Vagina (tissue), 2 donors: ENCODE measurements at regions not wholly inside any gene's neighbourhood (a gene's known extent, or its start where the extent isn't known, plus 50 kb on each side); places are given as distances from the start of the nearest gene placed in this dataset.

Source experiments
- POLR2A ChIP-seq, 2 donors: fragments of 450-650 bp; IDR thresholded peaks; one replicate each; pipeline ENCODE4 v1.6.1; 2017; ENCODE audit warnings: antibody characterized with exemption in 2 of 2, mild to moderate bottlenecking in 2 of 2, moderate library complexity in 2 of 2
- POLR2AphosphoS5 ChIP-seq, 2 donors: sonication (generic); formaldehyde crosslinking; IDR thresholded peaks; one replicate each; pipeline ENCODE4 v1.9.0; 2017; ENCODE audit warnings: antibody characterized with exemption in 2 of 2, mild to moderate bottlenecking in 2 of 2, low read depth in 1 of 2; ENCODE audit not compliant: insufficient read depth in 1 of 2
- TF ChIP-seq, protein P1 (sequence below), 3 experiments: fragments of 450-650 bp in 2 of 3; fragments of 200-600 bp in 1 of 3; sonication (generic) in 1 of 3; IDR thresholded peaks; one replicate each; pipeline ENCODE4 v1.5.1; 2017 to 2019; ENCODE audit warnings: antibody characterized with exemption in 3 of 3, mild to moderate bottlenecking in 2 of 3, moderate library complexity in 2 of 3

DNA sequence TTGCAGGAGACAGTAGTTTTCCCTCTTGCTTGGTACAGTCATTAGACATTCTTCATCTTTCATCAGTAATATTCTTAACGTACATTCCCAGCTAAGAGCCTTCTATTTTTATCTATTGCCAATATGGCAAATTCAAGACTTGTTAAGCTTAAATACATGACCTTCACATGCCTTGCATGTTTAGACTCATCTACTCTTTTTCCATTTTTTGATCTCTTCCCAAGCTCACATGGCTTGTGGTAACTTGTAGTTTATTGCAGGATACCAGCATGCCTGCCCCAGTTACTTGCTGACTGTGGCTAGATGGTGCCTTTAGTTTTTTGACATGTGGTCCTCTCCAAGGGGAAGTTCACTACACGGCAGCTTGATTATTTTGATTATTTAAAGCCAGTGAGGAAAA lies 729.0 kb downstream of the SLC6A15 start:
- TF ChIP-seq, protein P1, sequence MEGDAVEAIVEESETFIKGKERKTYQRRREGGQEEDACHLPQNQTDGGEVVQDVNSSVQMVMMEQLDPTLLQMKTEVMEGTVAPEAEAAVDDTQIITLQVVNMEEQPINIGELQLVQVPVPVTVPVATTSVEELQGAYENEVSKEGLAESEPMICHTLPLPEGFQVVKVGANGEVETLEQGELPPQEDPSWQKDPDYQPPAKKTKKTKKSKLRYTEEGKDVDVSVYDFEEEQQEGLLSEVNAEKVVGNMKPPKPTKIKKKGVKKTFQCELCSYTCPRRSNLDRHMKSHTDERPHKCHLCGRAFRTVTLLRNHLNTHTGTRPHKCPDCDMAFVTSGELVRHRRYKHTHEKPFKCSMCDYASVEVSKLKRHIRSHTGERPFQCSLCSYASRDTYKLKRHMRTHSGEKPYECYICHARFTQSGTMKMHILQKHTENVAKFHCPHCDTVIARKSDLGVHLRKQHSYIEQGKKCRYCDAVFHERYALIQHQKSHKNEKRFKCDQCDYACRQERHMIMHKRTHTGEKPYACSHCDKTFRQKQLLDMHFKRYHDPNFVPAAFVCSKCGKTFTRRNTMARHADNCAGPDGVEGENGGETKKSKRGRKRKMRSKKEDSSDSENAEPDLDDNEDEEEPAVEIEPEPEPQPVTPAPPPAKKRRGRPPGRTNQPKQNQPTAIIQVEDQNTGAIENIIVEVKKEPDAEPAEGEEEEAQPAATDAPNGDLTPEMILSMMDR (IDR thresholded peaks at IDR 0.05) = no peak
- no peak for TF ChIP-seq POLR2AphosphoS5 (IDR thresholded peaks at IDR 0.05; ENCODE audit: insufficient read depth in 1 of 2, low read depth in 1 of 2)
- TF ChIP-seq POLR2A (IDR thresholded peaks at IDR 0.05) = no peak
